A673 (cell line): ENCODE measurements at regions not wholly inside any gene's neighbourhood (a gene's known extent, or its start where the extent isn't known, plus 50 kb on each side); places are given as distances from the start of the nearest gene placed in this dataset.

Experiments used
- BruUV-seq: library from RNA; stranded (reverse); fragments of 400-500 nt; replicated peaks from 2 replicates; lab custom pipeline; 2021; lab: Mats Ljungman, UMichigan
- CTCF ChIA-PET: fragments of 300-600 bp; sonication (Branson Sonifier 250); formaldehyde crosslinking; loops from one replicate; lab custom pipeline; 2022; ENCODE audit warnings: antibody characterized with exemption; lab: Charles Lee
- POLR2A ChIA-PET: fragments of 300-600 bp; sonication (Branson Sonifier 250); formaldehyde crosslinking; loops from one replicate; lab custom pipeline; 2022; ENCODE audit warnings: antibody characterized with exemption; ENCODE audit not compliant: low non-redundant PET; lab: Charles Lee
- DNase-seq: peaks from one replicate; pipeline ENCODE4 v3.0.0-alpha.2; 2015; ENCODE audit warnings: low spot score
- H3K27ac ChIP-seq: fragments of 200-600 bp; sonication (generic); 2 replicates; pipeline ENCODE4 v1.5.1; 2016; ENCODE audit warnings: mixed run types, low read depth, mild to moderate bottlenecking, mixed read lengths, antibody characterized with exemption, low read length; ENCODE audit not compliant: poor library complexity, severe bottlenecking
- H3K27me3 ChIP-seq: fragments of 200-600 bp; sonication (generic); replicated peaks from 2 replicates; pipeline ENCODE4 v1.6.1; 2017; ENCODE audit warnings: mixed run types, low read depth, mild to moderate bottlenecking, mixed read lengths, antibody characterized with exemption, low read length; ENCODE audit not compliant: insufficient read depth, poor library complexity
- H3K36me3 ChIP-seq: fragments of 200-600 bp; sonication (generic); 2 replicates; pipeline ENCODE4 v1.6.1; 2016; ENCODE audit warnings: mixed run types, mild to moderate bottlenecking, mixed read lengths, antibody characterized with exemption, low read length; ENCODE audit not compliant: insufficient read depth, poor library complexity, severe bottlenecking
- H3K4me1 ChIP-seq: fragments of 200-600 bp; sonication (generic); 2 replicates; pipeline ENCODE4 v1.6.1; 2017; ENCODE audit warnings: mixed run types, mild to moderate bottlenecking, mixed read lengths, antibody characterized with exemption, low read length; ENCODE audit not compliant: insufficient read depth, poor library complexity, severe bottlenecking
- H3K4me3 ChIP-seq: fragments of 200-600 bp; sonication (generic); 2 replicates; pipeline ENCODE4 v1.5.1; 2016; ENCODE audit warnings: low read depth, mixed run types, mild to moderate bottlenecking, mixed read lengths, low read length; ENCODE audit not compliant: poor library complexity, severe bottlenecking
- H3K9me3 ChIP-seq: fragments of 200-600 bp; sonication (generic); 2 replicates; pipeline ENCODE4 v1.6.1; 2016; ENCODE audit warnings: mixed run types, low read depth, mild to moderate bottlenecking, mixed read lengths, antibody characterized with exemption, low read length; ENCODE audit not compliant: poor library complexity, severe bottlenecking
- CTCF ChIP-seq: fragments of 300-800, 200-600 bp; sonication (generic); conservative IDR thresholded peaks from 2 replicates; pipeline ENCODE4 v1.5.1; 2017; ENCODE audit warnings: low read depth, mild to moderate bottlenecking, antibody characterized with exemption, low read length, moderate library complexity, mixed read lengths
- EZH2 ChIP-seq: fragments of 200-600 bp; sonication (generic); IDR thresholded peaks from 2 replicates; pipeline ENCODE4 v1.6.1; 2017; ENCODE audit warnings: borderline replicate concordance, low read depth, mild to moderate bottlenecking, mixed read lengths, antibody characterized with exemption, low read length; ENCODE audit not compliant: poor library complexity, severe bottlenecking
- intact Hi-C: fragments of 100-400 bp; cut with micrococcal nuclease; formaldehyde crosslinking; loops from one replicate; pipeline ENCODE4 v1.10.0; 2022; ENCODE audit not compliant: unreplicated experiment

- Histone ChIP-seq H3K27me3 (peaks cover 62% of the 10 kb centered on the region), H3K4me3 (no peak overlapping the region), H3K4me1 (no peaks in the 10 kb centered on the region), H3K36me3 (no peaks in the 10 kb centered on the region), H3K9me3 (no peaks in the 10 kb centered on the region), H3K27ac (no peak overlapping the region)
- TF ChIP-seq CTCF (no peak), EZH2 (no peak)
- CTCF ChIA-PET = no interaction called here
- BruUV-seq = no TSS peak
- POLR2A ChIA-PET = no interaction called here
- DNase-seq = no peak
- intact Hi-C loops = no loop called here
Observed at GRCh38 chr16:50961952-50962351, 189.1 kb downstream of the SALL1 start.

- no peak for DNase-seq
- ChIA-PET POLR2A (no interaction called here), CTCF (no interaction called here)
- Histone ChIP-seq H3K36me3 (no peaks in the 10 kb centered on the region), H3K27ac (no peak overlapping the region), H3K4me3 (no peak overlapping the region), H3K4me1 (no peaks in the 10 kb centered on the region), H3K9me3 (no peaks in the 10 kb centered on the region), H3K27me3 (peaks cover 66% of the 10 kb centered on the region)
- no peak for TF ChIP-seq EZH2
- no peak for TF ChIP-seq CTCF
- BruUV-seq = no TSS peak
- intact Hi-C loops = no loop called here
Observed at GRCh38 chr16:50960517-50961202, 190.4 kb downstream of the SALL1 start.

GRCh38 chr16:50957056-50957455 lies 194.0 kb downstream of the SALL1 start:
- TF ChIP-seq CTCF (no peak), EZH2 (no peak)
- Histone ChIP-seq H3K9me3 (no peaks in the 10 kb centered on the region), H3K4me1 (no peaks in the 10 kb centered on the region), H3K4me3 (no peak overlapping the region), H3K27ac (no peak overlapping the region), H3K27me3 (peaks cover 65% of the 10 kb centered on the region), H3K36me3 (no peaks in the 10 kb centered on the region)
- no TSS peak for BruUV-seq
- POLR2A ChIA-PET = no interaction called here
- CTCF ChIA-PET = no interaction called here
- DNase-seq = no peak
- intact Hi-C loops = no loop called here
